Nephron progenitor cell (in vitro differentiated cells): ENCODE measurements at regions not wholly inside any gene's neighbourhood (a gene's known extent, or its start where the extent isn't known, plus 50 kb on each side); places are given as distances from the start of the nearest gene placed in this dataset.

Experiments
- DNase-seq: peaks from one replicate; pipeline ENCODE4 v3.0.0; 2021
- H3K27ac Mint-ChIP-seq: 2 replicates; pipeline ENCODE4 v1.8.0; 2021; ENCODE audit warnings: mild to moderate bottlenecking, moderate library complexity, mixed read lengths
- H3K27me3 Mint-ChIP-seq: 2 replicates; pipeline ENCODE4 v1.8.0; 2021; ENCODE audit warnings: mild to moderate bottlenecking, low read depth, mixed read lengths; ENCODE audit not compliant: poor library complexity
- H3K36me3 Mint-ChIP-seq: 2 replicates; pipeline ENCODE4 v1.8.0; 2021; ENCODE audit warnings: low read depth, mixed read lengths
- H3K4me1 Mint-ChIP-seq: 2 replicates; pipeline ENCODE4 v1.8.0; 2021; ENCODE audit warnings: mixed read lengths
- H3K4me3 Mint-ChIP-seq: 2 replicates; pipeline ENCODE4 v1.8.0; 2021; ENCODE audit warnings: mild to moderate bottlenecking, moderate library complexity, mixed read lengths
- H3K9me3 Mint-ChIP-seq: 2 replicates; pipeline ENCODE4 v1.8.0; 2021; ENCODE audit warnings: mild to moderate bottlenecking, moderate library complexity, mixed read lengths
- TF ChIP-seq, protein P1 (sequence below): fragments of 200-600 bp; sonication (generic); IDR thresholded peaks from 2 replicates; pipeline ENCODE4 v1.5.0; 2021; ENCODE audit warnings: antibody characterized with exemption

DNA sequence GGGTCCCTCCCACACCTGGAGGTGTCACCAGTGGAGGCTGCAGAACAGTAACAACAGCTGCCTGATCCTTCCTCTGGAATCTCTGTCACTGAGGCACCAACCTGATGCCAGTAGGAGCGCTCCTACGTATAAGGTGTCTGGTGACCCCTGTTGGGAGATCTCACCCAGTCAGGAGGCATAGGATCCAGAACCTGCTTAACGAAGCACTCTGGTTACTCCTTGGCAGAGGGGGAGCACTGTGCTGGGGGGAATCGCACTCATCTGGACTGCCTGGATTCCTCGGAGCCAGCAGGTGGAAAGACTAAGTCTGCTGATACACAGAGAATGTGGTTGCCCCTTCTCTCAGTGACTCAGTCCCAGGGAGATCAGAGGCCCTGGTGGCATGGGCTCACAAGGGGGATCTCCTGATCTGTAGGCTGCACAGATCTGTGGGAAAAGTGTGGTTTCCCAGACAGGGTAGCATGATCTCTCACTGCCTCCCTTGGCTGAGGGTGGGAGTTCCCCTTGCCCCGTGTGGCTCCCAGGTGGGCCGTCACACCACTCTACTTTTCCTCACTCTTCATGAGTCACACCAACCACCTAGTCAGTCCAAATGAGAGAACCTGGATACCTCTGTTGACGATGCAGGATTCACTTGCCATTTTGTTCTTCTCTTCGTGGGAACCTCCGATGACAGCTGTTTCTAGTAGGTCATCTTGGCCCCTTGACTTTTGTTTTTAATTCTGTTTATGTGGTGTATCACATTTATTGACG is 305.9 kb downstream of the IDS start:
- Mint-ChIP-seq H3K36me3 (no peaks in the 10 kb centered on the region), H3K4me1 (no peaks in the 10 kb centered on the region), H3K4me3 (no peak overlapping the region), H3K9me3 (peaks cover 53% of the 10 kb centered on the region), H3K27ac (no peak overlapping the region), H3K27me3 (no peaks in the 10 kb centered on the region)
- TF ChIP-seq, protein P1, sequence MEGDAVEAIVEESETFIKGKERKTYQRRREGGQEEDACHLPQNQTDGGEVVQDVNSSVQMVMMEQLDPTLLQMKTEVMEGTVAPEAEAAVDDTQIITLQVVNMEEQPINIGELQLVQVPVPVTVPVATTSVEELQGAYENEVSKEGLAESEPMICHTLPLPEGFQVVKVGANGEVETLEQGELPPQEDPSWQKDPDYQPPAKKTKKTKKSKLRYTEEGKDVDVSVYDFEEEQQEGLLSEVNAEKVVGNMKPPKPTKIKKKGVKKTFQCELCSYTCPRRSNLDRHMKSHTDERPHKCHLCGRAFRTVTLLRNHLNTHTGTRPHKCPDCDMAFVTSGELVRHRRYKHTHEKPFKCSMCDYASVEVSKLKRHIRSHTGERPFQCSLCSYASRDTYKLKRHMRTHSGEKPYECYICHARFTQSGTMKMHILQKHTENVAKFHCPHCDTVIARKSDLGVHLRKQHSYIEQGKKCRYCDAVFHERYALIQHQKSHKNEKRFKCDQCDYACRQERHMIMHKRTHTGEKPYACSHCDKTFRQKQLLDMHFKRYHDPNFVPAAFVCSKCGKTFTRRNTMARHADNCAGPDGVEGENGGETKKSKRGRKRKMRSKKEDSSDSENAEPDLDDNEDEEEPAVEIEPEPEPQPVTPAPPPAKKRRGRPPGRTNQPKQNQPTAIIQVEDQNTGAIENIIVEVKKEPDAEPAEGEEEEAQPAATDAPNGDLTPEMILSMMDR: no peak
- DNase-seq: no peak

DNA sequence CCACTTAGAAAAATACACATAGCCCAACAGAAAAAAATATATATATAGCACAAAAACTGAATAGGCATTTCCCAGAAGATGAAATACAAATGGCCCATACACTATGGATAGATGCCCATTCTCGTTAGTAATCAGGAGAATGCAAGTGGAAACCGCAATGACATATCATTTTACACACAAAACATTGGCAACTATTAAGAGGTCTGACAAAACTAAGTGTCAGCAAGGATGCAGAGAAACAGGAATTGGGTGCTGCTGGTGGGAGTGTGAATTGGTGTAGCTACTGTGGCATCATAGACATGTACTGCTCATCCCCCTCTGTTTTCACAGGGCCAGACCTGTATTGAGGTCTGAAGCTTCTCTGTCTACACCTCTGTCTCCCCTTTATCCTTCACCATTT is 320.0 kb downstream of the IDS start:
- H3K4me1 Mint-ChIP-seq: no peaks in the 10 kb centered on the region
- H3K36me3 Mint-ChIP-seq: no peaks in the 10 kb centered on the region
- DNase-seq: no peak
- H3K4me3 Mint-ChIP-seq: no peak overlapping the region
- H3K27ac Mint-ChIP-seq: no peak overlapping the region
- TF ChIP-seq, protein P1: no peak
- H3K9me3 Mint-ChIP-seq: peaks cover 30% of the 10 kb centered on the region
- H3K27me3 Mint-ChIP-seq: no peaks in the 10 kb centered on the region

DNA sequence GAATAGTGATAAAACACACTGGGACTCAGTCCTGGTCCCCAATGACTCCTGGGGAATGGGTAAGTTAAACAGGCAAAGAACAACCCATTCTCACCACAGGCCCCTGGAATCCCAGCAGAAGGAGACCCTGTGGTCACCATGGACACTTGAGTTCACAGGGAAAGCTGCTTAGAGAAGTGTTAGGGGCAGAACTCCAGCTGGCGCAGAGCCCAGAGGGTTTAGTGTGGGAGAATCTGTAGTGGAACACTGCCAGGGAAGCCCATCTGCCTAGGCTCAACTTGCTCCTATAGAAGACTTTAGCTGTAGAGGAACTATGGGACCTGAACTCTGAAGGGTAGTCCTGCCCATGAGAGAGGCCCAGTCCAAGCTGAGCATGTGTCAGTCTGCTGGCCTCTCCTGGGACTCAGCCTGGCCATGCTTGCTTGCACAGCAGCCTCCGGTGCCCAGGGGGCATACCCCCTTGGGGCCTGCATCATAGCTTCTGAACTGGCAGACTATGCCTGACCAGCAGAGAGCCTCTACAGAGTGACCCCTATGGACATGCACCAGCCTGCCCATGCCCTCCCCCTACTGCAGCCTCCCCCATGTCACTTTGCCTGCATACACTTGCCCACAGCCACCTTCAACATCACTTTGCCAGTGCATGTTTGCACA is 343.5 kb downstream of the IDS start:
- Mint-ChIP-seq H3K4me1 (no peaks in the 10 kb centered on the region), H3K27ac (no peak overlapping the region), H3K9me3 (peaks cover 68% of the 10 kb centered on the region), H3K4me3 (no peak overlapping the region), H3K27me3 (peaks cover 11% of the 10 kb centered on the region), H3K36me3 (no peaks in the 10 kb centered on the region)
- TF ChIP-seq, protein P1: no peak
- no peak for DNase-seq

DNA sequence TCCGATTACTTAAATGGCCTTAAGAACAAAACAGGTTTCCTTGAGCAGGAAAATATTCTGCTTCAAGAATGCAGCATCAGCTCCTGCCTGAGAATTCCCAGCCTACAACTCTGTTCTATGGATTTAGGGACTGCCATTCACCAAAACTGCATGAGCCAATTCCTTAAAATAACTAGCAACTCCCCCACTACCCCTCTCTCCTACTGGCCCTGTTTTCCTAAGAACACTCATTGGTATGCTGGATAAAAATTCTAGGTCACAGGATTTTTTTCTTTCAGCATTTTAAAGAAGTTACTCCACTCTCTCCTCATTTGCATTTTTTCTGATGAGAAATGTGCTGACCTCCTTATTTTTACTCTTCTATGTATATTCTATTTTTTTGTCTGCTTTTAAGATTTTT is 347.1 kb downstream of the IDS start:
- no peaks in the 10 kb centered on the region for H3K4me1 Mint-ChIP-seq

DNA sequence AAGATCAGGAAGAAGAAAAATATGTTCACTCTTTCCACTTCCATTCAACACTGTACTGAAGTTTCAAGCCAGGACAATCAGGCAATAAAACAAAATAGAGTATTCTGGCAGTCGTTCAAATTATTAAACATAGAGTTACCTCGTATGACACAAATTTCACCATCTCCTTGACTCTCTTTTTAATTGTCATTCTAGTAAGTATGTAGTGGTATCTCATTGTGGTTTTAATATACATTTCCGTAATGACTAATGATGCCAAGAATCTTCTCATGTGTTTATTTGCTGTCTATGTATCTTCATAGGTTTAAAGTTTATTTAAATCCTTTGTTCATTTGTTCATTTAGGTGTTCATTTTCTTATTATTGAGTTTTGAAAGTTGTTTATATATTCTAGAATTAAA is 352.2 kb downstream of the IDS start:
- H3K4me1 Mint-ChIP-seq: no peaks in the 10 kb centered on the region
- H3K36me3 Mint-ChIP-seq: no peaks in the 10 kb centered on the region
- TF ChIP-seq, protein P1: no peak
- peaks cover 4% of the 10 kb centered on the region for H3K27me3 Mint-ChIP-seq
- H3K4me3 Mint-ChIP-seq: no peak overlapping the region
- DNase-seq: no peak
- H3K27ac Mint-ChIP-seq: no peak overlapping the region
- peaks cover 41% of the 10 kb centered on the region for H3K9me3 Mint-ChIP-seq

More for the DNA sequence above, 347.1 kb downstream of the IDS start:
- TF ChIP-seq, protein P1: no peak
- Mint-ChIP-seq H3K36me3 (no peaks in the 10 kb centered on the region), H3K27ac (no peak overlapping the region), H3K9me3 (peaks cover 52% of the 10 kb centered on the region), H3K27me3 (peaks cover 11% of the 10 kb centered on the region), H3K4me3 (no peak overlapping the region)
- no peak for DNase-seq
